Tibial nerve (tissue), 4 donors: ENCODE measurements at regions not wholly inside any gene's neighbourhood (a gene's known extent, or its start where the extent isn't known, plus 50 kb on each side); places are given as distances from the start of the nearest gene placed in this dataset.

Source experiments
- DNase-seq, 2 donors: peaks; one replicate each; pipeline ENCODE4 v3.0.0-alpha.2; 2019; ENCODE audit warnings: low spot score in 2 of 2
- H3K27ac ChIP-seq, 4 donors: fragments of 200-600 bp; sonication (generic) in 3 of 4; one replicate each; pipeline ENCODE4 v1.5.1; 2017 to 2019; ENCODE audit warnings: mild to moderate bottlenecking in 1 of 4
- H3K27me3 ChIP-seq, 2 donors: fragments of 200-600 bp; sonication (generic) in 1 of 2; one replicate each; pipeline versions ENCODE4 v1.5.1 to v1.6.0; 2017 to 2019
- H3K36me3 ChIP-seq, 3 donors: fragments of 200-600 bp; sonication (generic); one replicate each; pipeline ENCODE4 v1.5.1; 2018 to 2019
- H3K4me1 ChIP-seq, 4 donors: fragments of 200-600 bp; sonication (generic) in 3 of 4; one replicate each; pipeline ENCODE4 v1.5.1; 2017 to 2019
- H3K4me3 ChIP-seq, 4 donors: fragments of 200-600 bp; sonication (generic) in 3 of 4; one replicate each; pipeline ENCODE4 v1.5.1; 2017 to 2019; ENCODE audit warnings: mild to moderate bottlenecking in 1 of 4, moderate library complexity in 1 of 4
- H3K9me3 ChIP-seq, 4 donors: fragments of 200-600 bp; sonication (generic) in 3 of 4; one replicate each; pipeline ENCODE4 v1.5.1; 2017 to 2019
- CTCF ChIP-seq, 5 experiments: fragments of 200-600 bp in 3 of 5; fragments of 450-650 bp in 2 of 5; sonication (generic) in 3 of 5; IDR thresholded peaks; one replicate each; pipeline ENCODE4 v1.5.1; 2016 to 2019; ENCODE audit warnings: antibody characterized with exemption in 5 of 5, mild to moderate bottlenecking in 3 of 5, moderate library complexity in 2 of 5
- EP300 ChIP-seq, 2 donors: sonication (generic); formaldehyde crosslinking; IDR thresholded peaks; one replicate each; pipeline ENCODE4 v1.6.1; 2017; ENCODE audit warnings: antibody characterized with exemption in 2 of 2, mild to moderate bottlenecking in 1 of 2
- POLR2A ChIP-seq, 2 donors: fragments of 450-650 bp; IDR thresholded peaks; one replicate each; pipeline ENCODE4 v1.6.1; 2017; ENCODE audit warnings: antibody characterized with exemption in 2 of 2, mild to moderate bottlenecking in 2 of 2, moderate library complexity in 2 of 2
- WGBS, 2 donors: methylation state at CpG; one replicate each; pipeline ENCODE4 v1.1.5; 2018; 5-methylcytosine and 5-hydroxymethylcytosine counted together

- Histone ChIP-seq H3K27ac (no peak overlapping the region), H3K27me3 (no peaks in the 10 kb centered on the region), H3K9me3 (no peaks in the 10 kb centered on the region), H3K36me3 (no peaks in the 10 kb centered on the region), H3K4me1 (peaks cover 0 to 9% (median 0%) of the 10 kb centered on the region in 4 donors), H3K4me3 (no peak overlapping the region)
- WGBS, 2 donors = 88% methylated on average over 4 of the region's 4 CpGs
- no peak for TF ChIP-seq POLR2A (IDR thresholded peaks at IDR 0.05)
- TF ChIP-seq EP300 (IDR thresholded peaks at IDR 0.05) = no peak
- no peak for TF ChIP-seq CTCF (IDR thresholded peaks at IDR 0.05)
- DNase-seq = no peak
These were observed 231.9 kb upstream of the FAT4 start for GRCh38 chr4:125082729-125083417.

GRCh38 chr4:125072269-125072668 is 242.5 kb upstream of the FAT4 start:
- no peaks in the 10 kb centered on the region for H3K4me1 ChIP-seq
- no peaks in the 10 kb centered on the region for H3K9me3 ChIP-seq
- H3K27ac ChIP-seq = no peak overlapping the region
- no peak for DNase-seq
- no peak for TF ChIP-seq CTCF (IDR thresholded peaks at IDR 0.05)
- no peak for TF ChIP-seq POLR2A (IDR thresholded peaks at IDR 0.05)
- no peak for TF ChIP-seq EP300 (IDR thresholded peaks at IDR 0.05)
- no peak overlapping the region for H3K4me3 ChIP-seq
- no peaks in the 10 kb centered on the region for H3K27me3 ChIP-seq
- H3K36me3 ChIP-seq = no peaks in the 10 kb centered on the region

GRCh38 chr4:125070861-125071260 is 243.9 kb upstream of the FAT4 start:
- no peak for DNase-seq
- Histone ChIP-seq H3K27me3 (no peaks in the 10 kb centered on the region), H3K4me1 (no peaks in the 10 kb centered on the region), H3K9me3 (no peaks in the 10 kb centered on the region), H3K4me3 (no peak overlapping the region), H3K27ac (no peak overlapping the region), H3K36me3 (no peaks in the 10 kb centered on the region)
- TF ChIP-seq POLR2A (IDR thresholded peaks at IDR 0.05) (no peak), EP300 (IDR thresholded peaks at IDR 0.05) (no peak), CTCF (IDR thresholded peaks at IDR 0.05) (no peak)

GRCh38 chr4:125062115-125063050 is 252.4 kb upstream of the FAT4 start:
- no peak overlapping the region for H3K4me3 ChIP-seq
- no peak for DNase-seq
- TF ChIP-seq EP300 (IDR thresholded peaks at IDR 0.05) (no peak), CTCF (IDR thresholded peaks at IDR 0.05) (no peak), POLR2A (IDR thresholded peaks at IDR 0.05) (no peak)
- H3K4me1 ChIP-seq = no peaks in the 10 kb centered on the region
- no peaks in the 10 kb centered on the region for H3K9me3 ChIP-seq
- 60 to 65% methylated on average over 7 of the region's 7 CpGs for WGBS, 2 donors
- H3K36me3 ChIP-seq = no peaks in the 10 kb centered on the region
- H3K27ac ChIP-seq = no peak overlapping the region
- H3K27me3 ChIP-seq = no peaks in the 10 kb centered on the region

GRCh38 chr4:125060376-125060775 is 254.4 kb upstream of the FAT4 start:
- H3K9me3 ChIP-seq = no peaks in the 10 kb centered on the region
- no peak for DNase-seq
- H3K27ac ChIP-seq = no peak overlapping the region
- H3K4me1 ChIP-seq = no peaks in the 10 kb centered on the region
- no peaks in the 10 kb centered on the region for H3K27me3 ChIP-seq
- TF ChIP-seq CTCF (IDR thresholded peaks at IDR 0.05) (no peak), EP300 (IDR thresholded peaks at IDR 0.05) (no peak), POLR2A (IDR thresholded peaks at IDR 0.05) (no peak)
- no peaks in the 10 kb centered on the region for H3K36me3 ChIP-seq
- H3K4me3 ChIP-seq = no peak overlapping the region
- WGBS, 2 donors = 42 to 49% methylated on average over 2 of the region's 2 CpGs
